GOT3 (cell line): ENCODE measurements at regions not wholly inside any gene's neighbourhood (a gene's known extent, or its start where the extent isn't known, plus 50 kb on each side); places are given as distances from the start of the nearest gene placed in this dataset.
"Not testable (repeated sequence)": the region's sequence is repeated elsewhere in the genome, so short reads cannot be mapped to it uniquely, and the experiment has no call there.

Source experiments
- DNase-seq: peaks from one replicate; lab custom pipeline; 2025; ENCODE audit warnings: mixed read lengths; lab: John Stamatoyannopoulos, UW

- DNase-seq = not testable (repeated sequence)
These were observed 206.4 kb upstream of the PRKX start for GRCh38 chrX:3919668-3920423.

GRCh38 chrX:3914813-3915212, 201.4 kb upstream of the PRKX start:
- DNase-seq = not testable (repeated sequence)

GRCh38 chrX:3914059-3914458, 200.6 kb upstream of the PRKX start:
- not testable (repeated sequence) for DNase-seq

GRCh38 chrX:3911012-3911411, 197.6 kb upstream of the PRKX start:
- DNase-seq = not testable (repeated sequence)

GRCh38 chrX:3910611-3911010, 197.2 kb upstream of the PRKX start:
- DNase-seq = not testable (repeated sequence)

- not testable (repeated sequence) for DNase-seq
These were observed 192.2 kb upstream of the PRKX start for GRCh38 chrX:3905522-3906258.

GRCh38 chrX:3902222-3902621, 188.8 kb upstream of the PRKX start:
- not testable (repeated sequence) for DNase-seq

- not testable (repeated sequence) for DNase-seq
These were observed 183.3 kb upstream of the PRKX start for GRCh38 chrX:3896755-3897154.

GRCh38 chrX:3882553-3882920, 169.1 kb upstream of the PRKX start:
- DNase-seq = not testable (repeated sequence)

GRCh38 chrX:3881898-3882552, 168.6 kb upstream of the PRKX start:
- DNase-seq = not testable (repeated sequence)

GRCh38 chrX:3881255-3881895, 167.9 kb upstream of the PRKX start:
- not testable (repeated sequence) for DNase-seq

GRCh38 chrX:3876393-3876792, 162.9 kb upstream of the PRKX start:
- DNase-seq = not testable (repeated sequence)

GRCh38 chrX:3875638-3876037, 162.2 kb upstream of the PRKX start:
- not testable (repeated sequence) for DNase-seq

GRCh38 chrX:3872226-3872879, 158.9 kb upstream of the PRKX start:
- DNase-seq = not testable (repeated sequence)

- not testable (repeated sequence) for DNase-seq
These were observed 153.8 kb upstream of the PRKX start for GRCh38 chrX:3867067-3867831.

- DNase-seq = not testable (repeated sequence)
These were observed 144.9 kb upstream of the PRKX start for GRCh38 chrX:3858332-3858731.

GRCh38 chrX:3843522-3844145, 130.2 kb upstream of the PRKX start:
- not testable (repeated sequence) for DNase-seq

- DNase-seq = not testable (repeated sequence)
These were observed 129.5 kb upstream of the PRKX start for GRCh38 chrX:3842822-3843521.

- not testable (repeated sequence) for DNase-seq
These were observed 125.3 kb upstream of the PRKX start for GRCh38 chrX:3838754-3839153.
